NCI-H1092 treated with DMSO at 0.1 percent for 48 hours (cell line): ENCODE measurements at regions not wholly inside any gene's neighbourhood (a gene's known extent, or its start where the extent isn't known, plus 50 kb on each side); places are given as distances from the start of the nearest gene placed in this dataset.

ENCODE experiments used
- DNase-seq: peaks from one replicate; lab custom pipeline; 2025; lab: John Stamatoyannopoulos, UW

DNA sequence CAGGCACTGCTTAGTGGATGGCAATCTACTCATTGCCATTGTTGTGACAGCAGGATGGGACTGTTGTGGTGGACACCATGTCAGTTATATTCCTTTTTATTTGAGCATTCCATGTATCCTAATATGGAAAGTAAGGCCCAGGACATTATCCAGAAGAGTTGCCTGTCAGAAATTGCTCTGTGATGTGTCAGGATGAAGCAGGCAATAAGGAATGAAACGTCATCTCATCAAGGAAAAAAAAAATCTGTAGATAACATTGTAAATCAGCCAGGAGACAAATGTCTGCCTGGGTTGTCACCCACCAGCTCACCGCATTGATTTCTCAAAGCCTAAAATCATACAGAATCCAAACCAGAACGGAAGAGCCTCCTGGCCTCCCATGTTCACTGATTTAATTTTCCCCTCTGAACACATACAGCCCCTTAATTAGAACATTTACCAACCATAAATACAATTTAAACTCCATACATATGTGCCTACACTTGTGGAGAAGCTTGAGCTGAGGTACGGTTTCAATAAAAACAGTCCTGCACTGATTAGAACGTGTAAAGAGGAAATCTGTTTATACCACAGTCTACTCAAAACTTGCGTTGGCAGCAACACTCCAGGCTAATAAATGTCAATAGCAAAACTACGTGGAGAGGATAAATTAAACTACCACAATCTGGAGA is 73.9 kb downstream of the FOXD1 start:
- no peak for DNase-seq

DNA sequence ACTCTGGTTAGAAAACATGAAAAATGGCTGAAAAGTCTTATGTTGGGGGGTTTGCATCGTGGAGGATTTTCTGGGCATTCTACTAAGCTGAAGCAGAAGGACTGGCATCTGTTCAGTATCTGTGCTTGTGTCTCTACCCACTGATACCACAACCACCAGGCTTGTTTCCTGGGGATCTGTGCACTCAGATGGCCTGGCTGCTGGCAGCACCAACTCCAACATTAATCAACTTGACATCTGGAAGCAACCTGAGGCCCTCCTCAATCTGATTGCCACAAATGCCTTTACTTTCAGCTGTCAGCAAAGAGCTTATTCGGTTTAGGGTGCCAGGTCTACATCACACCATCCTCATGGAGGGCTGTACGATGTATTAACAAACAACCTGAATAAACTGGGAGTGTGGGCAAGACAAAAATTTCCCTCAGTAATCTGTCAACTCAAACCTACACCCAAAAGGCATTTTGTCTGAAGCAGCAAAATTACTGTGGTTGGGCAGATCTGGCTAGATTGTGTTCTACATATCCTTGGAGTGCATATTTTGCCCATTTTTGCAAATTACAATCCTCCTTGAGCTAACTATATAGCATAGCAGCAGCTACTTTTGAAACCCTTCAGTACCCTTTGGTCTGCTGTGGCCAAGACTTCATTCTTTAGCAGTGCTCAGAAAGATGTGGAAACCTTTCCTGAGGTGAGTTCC is 74.6 kb downstream of the FOXD1 start:
- no peak for DNase-seq

DNA sequence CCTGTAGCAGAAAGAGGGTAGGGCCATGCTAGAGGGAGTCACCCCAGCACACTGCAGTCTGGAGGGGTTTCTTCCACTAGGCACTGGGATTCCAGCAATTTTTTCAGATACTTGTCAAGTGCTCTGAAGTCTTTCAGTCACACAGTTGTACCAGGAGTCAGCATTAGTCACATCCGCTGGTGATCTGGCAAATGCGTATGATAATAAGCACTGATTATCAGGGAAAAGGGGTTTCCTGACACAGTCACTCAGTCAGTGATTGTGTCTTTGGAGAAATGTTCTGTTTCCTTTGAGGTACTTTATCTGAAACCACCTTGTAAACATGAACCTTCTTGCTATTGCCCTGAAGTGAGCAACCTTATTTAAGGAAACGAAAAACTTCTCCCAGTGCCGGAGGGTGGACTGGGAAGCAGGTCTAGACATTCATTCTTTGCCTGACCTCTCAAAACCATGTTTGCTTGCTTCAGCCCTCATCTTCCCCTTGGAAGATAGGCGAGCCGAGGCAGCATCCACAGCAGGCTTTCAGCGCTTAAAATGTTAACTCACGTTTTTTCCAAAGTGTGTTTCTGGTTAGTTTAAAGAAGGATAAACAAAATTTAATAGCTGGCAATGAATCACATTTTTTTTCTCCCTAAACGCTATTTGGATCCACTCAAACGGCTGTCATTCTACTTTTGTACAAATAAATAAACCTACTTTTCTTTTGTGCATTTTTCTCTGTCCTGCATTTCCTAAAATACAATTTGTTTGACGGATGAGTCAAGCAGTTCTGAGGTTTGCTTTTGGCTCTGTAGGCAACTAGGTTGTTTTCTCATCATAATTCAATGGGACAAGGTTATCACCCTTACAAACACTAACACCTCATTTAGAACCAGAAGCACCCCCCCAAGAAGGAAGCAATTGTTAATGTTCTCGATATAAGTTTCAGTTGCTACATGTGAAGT is 77.7 kb downstream of the FOXD1 start:
- no peak for DNase-seq

DNA sequence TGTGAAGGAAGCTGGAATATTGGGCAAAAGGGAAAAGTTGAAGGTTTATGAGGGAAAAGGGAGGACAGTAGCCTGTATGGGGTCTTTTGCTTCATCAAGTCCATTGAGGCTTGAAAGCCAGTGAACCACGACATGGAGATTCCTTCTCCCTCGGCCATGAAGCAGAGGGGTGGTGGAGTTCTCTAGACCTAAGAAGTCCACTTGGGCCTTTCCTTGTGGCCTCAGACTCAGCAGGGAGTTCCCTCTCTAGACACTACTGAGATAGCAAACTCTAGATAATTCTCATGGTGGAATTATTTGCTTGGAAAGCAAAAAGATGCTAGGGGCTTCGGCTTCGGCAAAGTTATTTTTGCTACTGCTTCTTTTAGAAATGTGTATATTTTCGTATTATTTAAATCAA is 78.5 kb downstream of the FOXD1 start:
- no peak for DNase-seq

DNA sequence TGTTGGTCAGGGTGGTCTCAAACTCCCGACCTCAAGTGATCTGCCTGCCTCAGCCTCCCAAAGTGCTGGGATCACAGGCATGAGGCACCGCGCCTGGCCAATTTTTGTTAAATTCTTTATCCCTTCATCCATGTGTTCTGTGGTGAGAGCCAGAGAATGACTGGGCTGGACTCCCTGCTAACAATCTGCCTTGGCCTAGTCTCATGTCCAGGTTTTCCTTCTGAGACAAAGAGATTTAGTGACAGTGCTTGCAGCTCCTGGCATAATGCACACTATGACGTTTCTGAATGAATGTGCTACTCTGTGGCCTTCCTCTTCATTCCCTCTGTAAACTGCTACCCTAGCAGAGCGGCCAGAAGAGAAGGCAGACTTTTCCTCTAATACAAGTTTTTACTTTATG is 79.3 kb downstream of the FOXD1 start:
- DNase-seq: no peak

DNA sequence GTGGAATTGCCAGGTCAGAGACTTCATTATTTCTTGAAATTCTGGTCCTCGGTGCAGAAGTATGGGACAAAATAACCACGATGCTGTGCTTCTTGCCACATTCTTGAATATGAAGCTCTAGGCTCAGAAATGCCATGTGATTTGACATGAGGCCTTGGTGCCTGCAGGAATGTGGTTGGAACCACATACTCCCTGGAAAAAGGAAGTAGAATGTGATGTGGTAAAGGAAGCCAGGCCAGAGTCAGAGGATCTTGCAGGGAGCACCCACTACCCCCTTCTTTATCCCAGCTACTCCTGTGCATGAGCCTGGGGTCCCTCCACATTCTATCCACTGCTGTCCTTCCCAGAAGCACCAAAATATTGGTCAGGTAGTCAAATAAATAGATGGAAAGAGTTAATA is 80.9 kb downstream of the FOXD1 start:
- no peak for DNase-seq

DNA sequence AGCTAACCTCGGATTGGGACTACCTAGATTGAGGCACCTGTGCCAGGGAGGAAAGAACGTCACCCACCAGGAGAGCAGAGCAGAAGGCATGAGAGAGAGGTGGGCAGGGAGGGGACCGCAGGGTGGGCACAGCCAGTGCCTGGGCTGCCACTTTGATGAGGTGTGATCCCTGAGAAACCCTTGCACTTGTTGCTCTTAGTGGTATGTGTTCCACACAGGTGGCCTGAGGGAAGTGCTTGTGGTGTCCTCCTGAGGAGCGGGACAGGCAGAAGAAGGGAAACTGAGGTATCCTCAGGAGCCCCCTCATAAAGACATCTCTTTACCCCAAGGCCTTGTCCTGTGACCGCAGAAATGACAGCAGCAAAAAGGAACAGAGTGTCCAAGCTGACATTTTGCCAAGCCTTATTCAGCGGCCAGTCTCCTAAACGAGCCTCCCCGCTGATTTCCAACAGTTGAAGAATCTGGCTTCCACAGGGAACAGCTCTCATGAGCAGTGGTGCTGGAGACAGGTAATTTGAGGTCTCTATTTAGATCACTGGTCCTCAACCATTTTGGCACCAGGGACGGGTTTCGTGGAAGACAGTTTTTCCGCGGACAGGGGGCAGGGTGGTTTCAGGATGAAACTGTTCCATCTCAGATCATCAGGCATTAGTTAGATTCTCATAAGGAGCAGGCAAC is 82.4 kb downstream of the FOXD1 start:
- DNase-seq: peak; percentile 11

DNA sequence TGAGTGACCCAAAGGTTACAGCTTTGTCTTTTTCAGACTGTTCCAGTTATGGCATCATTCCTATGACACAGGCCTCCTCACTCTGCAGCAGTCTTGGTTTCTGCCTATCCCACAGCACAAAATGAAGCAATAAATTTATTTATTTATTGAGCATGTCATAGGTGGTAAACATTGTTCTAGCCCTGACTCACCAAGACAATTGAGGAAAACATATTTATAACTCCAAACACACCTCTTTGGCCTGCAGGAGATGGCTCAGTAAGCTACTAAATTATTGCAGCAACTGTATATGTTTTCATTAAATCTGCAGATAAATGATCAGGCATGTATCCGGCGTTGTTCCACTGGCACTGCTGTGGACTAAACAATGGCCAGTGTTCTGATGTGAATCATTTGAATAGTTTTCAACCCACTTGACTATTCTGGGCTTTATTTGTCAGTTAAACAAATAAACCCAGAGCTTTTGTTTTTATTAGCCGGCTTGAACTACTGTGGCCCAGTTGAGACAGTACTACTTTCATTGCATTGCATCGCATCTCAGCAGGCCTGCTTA is 83.2 kb downstream of the FOXD1 start:
- DNase-seq: no peak

DNA sequence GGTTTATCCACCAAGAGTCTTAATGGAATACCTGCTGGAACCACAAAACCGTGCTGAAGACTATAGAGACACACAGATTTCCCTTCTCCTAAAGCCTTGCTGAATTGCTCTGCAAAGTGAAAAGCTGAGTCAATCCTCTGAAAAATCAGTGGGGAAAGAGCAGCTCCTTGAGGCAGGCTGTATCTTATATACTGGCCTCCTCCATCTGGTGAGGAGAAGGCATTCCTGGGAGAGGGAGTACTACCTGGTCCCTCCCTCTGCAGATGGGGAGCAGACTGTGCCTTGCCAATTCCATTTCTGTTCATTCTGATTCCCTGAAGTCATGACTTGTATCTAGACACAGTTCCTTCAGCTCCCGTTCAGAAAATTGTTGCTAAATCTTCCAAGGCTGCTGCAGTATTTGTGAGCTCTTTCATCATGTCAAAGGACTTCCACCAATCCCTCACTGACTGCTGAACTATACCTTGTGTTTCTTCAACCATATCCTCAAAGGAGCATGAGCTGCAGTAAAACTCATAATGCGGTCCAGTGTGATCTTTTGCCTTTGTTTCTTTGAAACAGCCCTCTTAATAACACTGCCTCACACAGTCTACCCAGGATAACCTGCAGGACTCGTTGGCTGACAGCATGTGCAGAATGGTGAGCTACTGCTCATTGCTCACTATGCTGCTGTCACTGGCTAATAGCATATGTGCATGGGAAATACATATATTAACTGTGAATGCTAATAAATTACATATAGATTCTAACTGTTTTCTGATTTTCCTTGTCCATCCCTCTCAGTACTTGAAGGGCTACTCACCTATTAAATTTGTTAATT is 84.5 kb downstream of the FOXD1 start:
- no peak for DNase-seq

DNA sequence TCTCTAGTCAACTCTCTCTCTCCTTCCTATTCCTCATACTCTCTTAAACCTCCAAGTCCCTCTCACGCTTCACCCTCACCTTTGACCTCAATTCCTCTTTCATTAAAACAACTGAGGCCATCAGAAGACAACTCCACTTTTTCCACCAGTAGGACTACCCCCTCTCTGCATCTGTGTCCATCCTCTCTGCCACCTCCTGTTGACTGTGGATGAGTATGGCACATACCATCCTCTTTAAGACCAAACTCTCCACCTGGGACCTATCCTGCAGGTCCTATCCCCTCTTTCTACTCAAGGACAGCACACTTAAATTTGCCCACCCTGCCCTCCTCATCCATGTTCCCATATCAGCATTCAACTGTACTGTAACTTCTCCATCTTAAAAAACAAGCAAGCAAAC is 89.2 kb downstream of the FOXD1 start:
- DNase-seq: no peak

DNA sequence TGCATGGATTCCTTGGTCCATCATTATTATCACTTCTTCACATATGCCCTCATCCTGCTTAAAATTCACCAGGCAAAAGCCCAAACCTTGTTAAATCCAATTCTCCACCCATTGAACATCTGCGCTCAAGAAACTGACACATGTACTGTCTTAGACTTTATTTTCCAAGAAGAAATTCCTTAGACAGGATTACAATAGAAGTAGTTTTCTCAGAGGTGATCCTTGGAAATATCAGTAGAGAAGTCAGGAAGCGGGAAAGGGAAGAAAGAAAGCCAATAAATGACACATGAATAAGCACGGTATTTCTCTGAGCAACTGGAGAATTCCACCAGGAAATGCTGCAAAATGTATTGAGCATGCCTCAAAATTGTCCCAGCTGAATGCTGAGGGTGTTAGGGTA is 90.2 kb downstream of the FOXD1 start:
- DNase-seq: no peak

DNA sequence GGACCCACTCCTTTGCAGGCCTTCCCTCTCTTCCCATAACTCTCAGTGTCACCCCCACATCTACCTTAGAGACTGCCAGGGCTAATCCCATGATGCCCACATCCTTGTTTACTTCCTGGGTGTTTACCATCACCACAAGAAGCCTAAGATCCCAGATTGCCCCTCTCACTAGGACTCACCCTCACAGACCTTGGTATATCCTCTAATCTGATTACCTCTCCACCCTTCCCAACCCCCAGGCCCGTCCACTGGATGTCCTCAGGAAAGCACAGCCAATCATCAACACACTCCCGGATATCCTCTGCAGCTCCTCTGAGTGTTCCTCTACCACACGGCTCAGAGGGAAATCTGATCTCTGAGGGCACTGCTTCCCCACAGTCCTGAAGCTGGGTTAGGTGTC is 91.0 kb downstream of the FOXD1 start:
- no peak for DNase-seq

DNA sequence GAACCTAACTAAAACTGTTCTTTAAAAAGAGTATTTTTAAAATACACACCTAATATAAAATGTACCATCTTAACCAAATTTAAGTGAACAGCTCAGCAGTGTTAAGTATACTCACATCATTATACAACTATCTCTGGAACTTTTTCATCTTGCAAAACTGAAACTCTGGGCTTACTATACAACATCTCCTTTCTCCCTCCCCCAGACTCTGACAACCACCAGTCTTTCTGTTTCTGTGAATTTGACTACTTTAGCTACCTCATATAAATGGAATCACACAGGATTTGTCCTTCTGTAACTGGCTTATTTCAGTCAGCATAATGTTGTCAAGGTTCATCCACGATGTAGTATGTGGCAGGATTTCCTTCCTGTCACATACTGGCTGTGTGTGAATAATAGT is 93.5 kb downstream of the FOXD1 start:
- DNase-seq: no peak

DNA sequence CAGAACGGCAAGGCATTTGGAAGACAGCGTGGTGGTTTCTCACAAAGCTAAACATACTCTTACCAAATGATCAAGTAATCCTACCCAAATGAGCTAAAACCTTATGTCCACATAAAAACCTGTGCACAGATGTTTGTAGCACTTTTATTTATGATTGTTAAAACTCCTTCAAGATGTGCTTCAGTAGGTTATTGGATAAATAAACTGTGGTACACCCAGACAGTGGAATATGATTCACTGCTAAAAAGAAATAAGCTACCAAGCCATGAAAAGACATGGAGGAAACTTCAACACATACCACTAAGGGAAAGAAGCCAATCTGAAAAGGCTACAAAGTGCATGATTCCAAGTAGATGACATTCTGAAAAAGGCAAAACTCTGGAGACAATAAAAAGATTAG is 94.2 kb downstream of the FOXD1 start:
- no peak for DNase-seq

DNA sequence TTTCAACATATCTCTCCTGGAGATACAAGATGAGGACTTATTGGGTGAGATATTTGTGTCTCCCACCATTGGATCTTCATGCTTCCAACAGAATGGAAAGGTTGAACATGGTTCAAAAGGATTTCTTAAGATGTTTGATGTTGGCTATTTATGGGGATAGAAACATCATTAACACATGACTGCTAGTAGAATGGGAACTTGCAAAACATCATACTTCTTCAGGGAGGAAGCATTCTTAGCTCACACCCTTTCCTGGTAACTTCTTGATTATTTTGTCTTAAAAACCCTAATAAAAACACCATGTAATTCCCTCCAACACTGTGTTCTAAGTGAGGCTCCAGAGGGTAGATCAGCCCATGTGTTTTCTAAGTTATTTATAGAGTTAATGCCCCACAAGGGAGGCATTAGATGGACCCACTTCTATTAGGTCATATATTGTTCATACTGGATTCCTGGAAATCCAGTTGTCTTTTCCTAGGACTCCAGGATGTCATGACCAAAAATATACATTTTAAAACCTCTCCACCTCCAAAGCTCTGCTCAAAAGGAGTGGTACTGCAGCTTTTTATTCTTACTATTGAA is 95.8 kb downstream of the FOXD1 start:
- no peak for DNase-seq

DNA sequence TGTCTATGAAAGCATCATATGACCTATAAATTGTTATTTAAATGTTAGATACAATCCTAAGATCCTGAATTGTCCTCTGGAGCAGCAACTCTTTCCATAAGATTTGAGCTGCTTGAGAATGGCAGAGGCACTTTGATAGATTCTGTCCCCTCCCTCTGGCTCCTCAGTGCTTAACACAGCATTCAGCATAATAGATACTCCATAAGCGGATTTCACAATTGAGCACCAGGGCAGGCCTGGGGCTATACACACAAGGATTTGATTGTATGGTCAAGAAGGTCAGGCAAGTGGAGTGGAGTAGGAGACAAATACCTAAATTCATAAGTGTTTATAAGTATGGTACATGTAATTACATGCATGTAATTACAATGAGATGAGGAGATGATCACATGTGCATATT is 96.3 kb downstream of the FOXD1 start:
- no peak for DNase-seq

DNA sequence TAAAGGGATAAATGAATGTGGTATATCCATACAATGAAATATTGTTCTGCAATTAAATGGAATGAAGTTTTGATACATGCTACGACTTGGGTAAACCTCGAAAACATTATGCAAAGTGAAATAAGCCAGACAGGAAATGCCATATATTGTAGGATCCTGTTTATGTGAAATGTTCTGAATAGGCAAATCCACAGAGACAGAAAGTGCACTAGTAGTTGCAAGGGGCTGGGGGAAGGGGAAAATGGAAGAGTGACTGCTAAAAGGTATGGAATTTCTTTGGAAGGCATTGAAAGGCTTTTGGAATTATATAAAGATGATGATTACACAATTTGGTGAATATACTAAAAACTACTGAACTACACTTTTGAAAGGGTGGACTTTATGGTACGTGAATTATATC is 97.0 kb downstream of the FOXD1 start:
- DNase-seq: no peak

DNA sequence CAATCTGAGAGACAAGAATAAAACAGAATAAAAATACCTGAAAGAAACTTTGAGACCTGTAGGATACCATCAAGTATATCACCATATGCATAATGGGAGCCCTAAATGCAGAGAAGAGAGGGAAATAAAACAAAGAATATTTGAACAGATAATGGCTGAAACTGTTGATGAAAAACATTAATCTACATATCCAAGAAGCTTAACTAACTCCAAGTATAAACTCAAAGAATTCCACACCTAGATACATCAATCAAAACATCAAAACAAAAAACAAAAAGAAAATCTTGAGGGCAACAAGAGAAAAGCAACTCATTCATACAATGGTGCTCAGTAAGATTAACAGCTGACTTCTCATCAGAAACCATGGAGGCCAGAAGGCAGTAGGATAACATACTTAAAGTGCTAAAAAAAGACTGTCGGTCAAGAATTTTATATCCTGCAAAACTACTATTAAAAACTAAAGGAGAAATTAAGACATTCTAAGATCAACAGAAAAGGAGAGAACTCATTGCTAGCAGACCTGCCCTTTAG is 101.6 kb downstream of the FOXD1 start:
- no peak for DNase-seq

DNA sequence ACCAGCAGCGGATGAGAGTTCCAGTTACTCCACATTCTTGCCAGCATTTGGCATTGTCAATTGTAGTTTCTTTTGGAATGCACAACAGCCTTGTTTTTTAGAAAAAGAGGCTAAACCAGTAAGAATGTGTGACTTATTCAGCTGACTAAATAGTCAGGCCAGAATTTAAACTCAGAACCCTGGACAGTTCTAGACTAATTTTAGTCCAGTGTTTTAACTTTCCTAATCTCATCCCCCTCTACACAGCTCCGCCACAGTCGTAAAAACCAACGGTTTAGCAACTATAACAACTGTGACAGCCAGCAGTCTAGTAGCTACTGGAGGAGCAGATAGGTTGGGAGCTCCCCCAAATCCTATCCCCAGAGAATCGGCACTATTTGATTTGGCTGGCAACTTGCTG is 103.7 kb downstream of the FOXD1 start:
- no peak for DNase-seq

DNA sequence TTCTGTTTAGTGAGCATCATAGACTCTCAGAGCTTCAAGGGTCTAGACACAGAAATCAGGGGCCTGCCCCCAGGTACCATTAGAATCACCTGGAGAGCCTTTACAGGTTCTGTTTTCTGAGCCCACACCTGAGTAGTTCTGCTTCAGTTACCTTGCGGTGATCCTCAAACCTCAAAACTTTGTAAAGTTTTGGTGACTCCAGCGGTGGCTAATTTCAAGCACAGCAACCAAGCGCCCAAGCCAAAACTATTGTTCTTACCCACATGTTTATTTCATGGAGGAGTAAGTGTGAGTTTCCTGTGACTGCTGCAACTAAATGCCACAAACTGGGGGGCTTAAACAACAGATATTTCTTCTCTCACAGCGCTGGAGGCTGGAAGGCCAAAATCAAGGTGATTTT is 108.9 kb downstream of the FOXD1 start:
- DNase-seq: no peak
